NCI-H2029 treated with DMSO at 0.1 percent for 48 hours (cell line): ENCODE measurements at regions not wholly inside any gene's neighbourhood (a gene's known extent, or its start where the extent isn't known, plus 50 kb on each side); places are given as distances from the start of the nearest gene placed in this dataset.
A peak's percentile ranks its signal among the peaks of the same experiment; 100 is the strongest.

Source experiments
- DNase-seq: peaks from one replicate; lab custom pipeline; 2025; lab: John Stamatoyannopoulos, UW

GRCh38 chr5:133829786-133830185 is 138.6 kb downstream of the C5orf15 start:
- DNase-seq = no peak

GRCh38 chr5:133828722-133829121 is 139.7 kb downstream of the C5orf15 start:
- no peak for DNase-seq

GRCh38 chr5:133827830-133828229 is 140.6 kb downstream of the C5orf15 start:
- DNase-seq = no peak

GRCh38 chr5:133827011-133827410 is 141.4 kb downstream of the C5orf15 start:
- DNase-seq = peak; percentile 95

GRCh38 chr5:133825631-133826289 is 142.7 kb downstream of the C5orf15 start:
- DNase-seq = peak; percentile 52

GRCh38 chr5:133824661-133825254 is 143.7 kb downstream of the C5orf15 start:
- DNase-seq = no peak

GRCh38 chr5:133821889-133822288 is 146.5 kb downstream of the C5orf15 start:
- DNase-seq = no peak

GRCh38 chr5:133821311-133821741 is 147.1 kb downstream of the C5orf15 start:
- no peak for DNase-seq

- peak; percentile 12 for DNase-seq
These were observed 147.9 kb downstream of the C5orf15 start for GRCh38 chr5:133820507-133820906.

- no peak for DNase-seq
These were observed 148.4 kb downstream of the C5orf15 start for GRCh38 chr5:133819977-133820471.

GRCh38 chr5:133818869-133819600 is 149.4 kb downstream of the C5orf15 start:
- no peak for DNase-seq

- DNase-seq = no peak
These were observed 150.4 kb downstream of the C5orf15 start for GRCh38 chr5:133818031-133818431.

- no peak for DNase-seq
These were observed 151.0 kb downstream of the C5orf15 start for GRCh38 chr5:133817456-133817855.

- DNase-seq = no peak
These were observed 151.6 kb downstream of the C5orf15 start for GRCh38 chr5:133816791-133817190.

- DNase-seq = no peak
These were observed 154.3 kb downstream of the C5orf15 start for GRCh38 chr5:133814152-133814551.

GRCh38 chr5:133811168-133811567 is 157.3 kb downstream of the C5orf15 start:
- no peak for DNase-seq

- DNase-seq = no peak
These were observed 158.6 kb downstream of the C5orf15 start for GRCh38 chr5:133809801-133810200.

- peak; percentile 85 for DNase-seq
These were observed 161.1 kb downstream of the C5orf15 start for GRCh38 chr5:133807348-133807747.

GRCh38 chr5:133806847-133807246 is 161.6 kb downstream of the C5orf15 start:
- peak; percentile 85 for DNase-seq

GRCh38 chr5:133801955-133802751 is 166.3 kb downstream of the C5orf15 start:
- peak; percentile 21 for DNase-seq

- no peak for DNase-seq
These were observed 167.0 kb downstream of the C5orf15 start for GRCh38 chr5:133801431-133801830.

GRCh38 chr5:133799571-133800237 is 168.7 kb downstream of the C5orf15 start:
- DNase-seq = no peak
